Fibroblast of skin of left quadriceps (primary cell): ENCODE measurements at regions not wholly inside any gene's neighbourhood (a gene's known extent, or its start where the extent isn't known, plus 50 kb on each side); places are given as distances from the start of the nearest gene placed in this dataset.
A peak's percentile ranks its signal among the peaks of the same experiment; 100 is the strongest.
"Not testable (repeated sequence)": the region's sequence is repeated elsewhere in the genome, so short reads cannot be mapped to it uniquely, and the experiment has no call there.

Experiments
- DNase-seq, 2 experiments: peaks; one replicate each; pipeline ENCODE4 v3.0.0-alpha.2; 2013; ENCODE audit warnings: low read depth in 2 of 2

- DNase-seq: no peak
Observed at GRCh38 chr18:39235118-39235719, 1669.6 kb upstream of the CELF4 start.

- no peak for DNase-seq
Observed at GRCh38 chr18:39232937-39233336, 1667.3 kb upstream of the CELF4 start.

- DNase-seq: no peak
Observed at GRCh38 chr18:39232490-39232889, 1666.9 kb upstream of the CELF4 start.

- DNase-seq: no peak
Observed at GRCh38 chr18:39230086-39230803, 1664.6 kb upstream of the CELF4 start.

GRCh38 chr18:39227769-39228168, 1662.2 kb upstream of the CELF4 start:
- DNase-seq: not testable (repeated sequence)

GRCh38 chr18:39225373-39225772, 1659.8 kb upstream of the CELF4 start:
- DNase-seq: no peak

- DNase-seq: no peak
Observed at GRCh38 chr18:39223283-39223682, 1657.7 kb upstream of the CELF4 start.

GRCh38 chr18:39215920-39216319, 1650.3 kb upstream of the CELF4 start:
- no peak for DNase-seq

- DNase-seq: no peak
Observed at GRCh38 chr18:39211461-39211860, 1645.9 kb upstream of the CELF4 start.

GRCh38 chr18:39209173-39209572, 1643.6 kb upstream of the CELF4 start:
- no peak for DNase-seq

GRCh38 chr18:39208729-39209128, 1643.1 kb upstream of the CELF4 start:
- no peak for DNase-seq

GRCh38 chr18:39208190-39208589, 1642.6 kb upstream of the CELF4 start:
- DNase-seq: peak; percentile 7 to 16

- DNase-seq: not testable (repeated sequence)
Observed at GRCh38 chr18:39206398-39207103, 1641.0 kb upstream of the CELF4 start.

- no peak for DNase-seq
Observed at GRCh38 chr18:39205565-39206195, 1640.1 kb upstream of the CELF4 start.

GRCh38 chr18:39200153-39200552, 1634.6 kb upstream of the CELF4 start:
- no peak for DNase-seq

- no peak for DNase-seq
Observed at GRCh38 chr18:39199231-39199855, 1633.7 kb upstream of the CELF4 start.

- no peak for DNase-seq
Observed at GRCh38 chr18:39198376-39198775, 1632.8 kb upstream of the CELF4 start.

- no peak for DNase-seq
Observed at GRCh38 chr18:39191931-39192330, 1626.3 kb upstream of the CELF4 start.

- no peak for DNase-seq
Observed at GRCh38 chr18:39191058-39191457, 1625.5 kb upstream of the CELF4 start.

- DNase-seq: no peak
Observed at GRCh38 chr18:39190508-39190907, 1624.9 kb upstream of the CELF4 start.

- DNase-seq: no peak
Observed at GRCh38 chr18:39188278-39188677, 1622.7 kb upstream of the CELF4 start.

GRCh38 chr18:39186008-39186407, 1620.4 kb upstream of the CELF4 start:
- no peak for DNase-seq
